Aorta (tissue), 5 donors: ENCODE measurements at regions not wholly inside any gene's neighbourhood (a gene's known extent, or its start where the extent isn't known, plus 50 kb on each side); places are given as distances from the start of the nearest gene placed in this dataset.

Experiments used
- ATAC-seq: fragments of 200-7000 bp; cut with Tn5 transposase; one replicate; pipeline ENCODE4 v1.9.1; 2022; ENCODE audit warnings: moderate library complexity; ENCODE audit not compliant: low FRiP score
- DNase-seq, 2 donors: peaks; one replicate each; pipeline ENCODE4 v3.0.0-alpha.2; 2020
- H3K27ac ChIP-seq, 2 donors: one replicate each; pipeline ENCODE4 v1.5.1; 2013; ENCODE audit warnings: low read length in 2 of 2, mild to moderate bottlenecking in 2 of 2, moderate library complexity in 2 of 2, control low read depth in 1 of 2, inconsistent platforms in 1 of 2, low read depth in 1 of 2
- H3K27me3 ChIP-seq, 2 donors: one replicate each; pipeline ENCODE4 v1.6.1; 2013; ENCODE audit warnings: control low read depth in 1 of 2, low read length in 1 of 2, mild to moderate bottlenecking in 1 of 2, moderate library complexity in 1 of 2; ENCODE audit not compliant: insufficient read depth in 2 of 2, control insufficient read depth in 1 of 2
- H3K36me3 ChIP-seq, 2 donors: one replicate each; pipeline ENCODE4 v1.6.1; 2013; ENCODE audit warnings: control low read depth in 1 of 2, low read length in 1 of 2, mild to moderate bottlenecking in 1 of 2; ENCODE audit not compliant: insufficient read depth in 2 of 2, control insufficient read depth in 1 of 2
- H3K4me1 ChIP-seq, 2 donors: one replicate each; pipeline ENCODE4 v1.6.1; 2013; ENCODE audit warnings: low read length in 2 of 2, control low read depth in 1 of 2, mild to moderate bottlenecking in 1 of 2, moderate library complexity in 1 of 2; ENCODE audit not compliant: insufficient read depth in 2 of 2, control insufficient read depth in 1 of 2
- H3K4me3 ChIP-seq, 2 donors: one replicate each; pipeline ENCODE4 v1.5.1; 2013; ENCODE audit warnings: low read length in 2 of 2, control low read depth in 1 of 2, mild to moderate bottlenecking in 1 of 2
- H3K9me3 ChIP-seq: one replicate; pipeline ENCODE4 v1.6.1; 2013; ENCODE audit warnings: mild to moderate bottlenecking, low read length; ENCODE audit not compliant: control insufficient read depth
- WGBS, 2 donors: extraction: QIAGEN DNeasy Blood & Tissue Kit; methylation state at CpG; one replicate each; pipeline ENCODE4 v1.1.7; 2013; 5-methylcytosine and 5-hydroxymethylcytosine counted together
- intact Hi-C, 2 donors: fragments of 100-400 bp; cut with DNase I; formaldehyde crosslinking; loops; one replicate each; pipeline versions ENCODE4 v1.14.2 to v1.15.0; 2022
- donor health status: healthy with polysubstance abuse.
- donor health status: Bipolar disorder and iron deficiency.
- donor health status: DM: no; HTN: no; CAD: no.
- donor health status: DM: no; HTN: no; CAD: no.
- donor health status: DM: yes; HTN: yes; CAD: no.

DNA sequence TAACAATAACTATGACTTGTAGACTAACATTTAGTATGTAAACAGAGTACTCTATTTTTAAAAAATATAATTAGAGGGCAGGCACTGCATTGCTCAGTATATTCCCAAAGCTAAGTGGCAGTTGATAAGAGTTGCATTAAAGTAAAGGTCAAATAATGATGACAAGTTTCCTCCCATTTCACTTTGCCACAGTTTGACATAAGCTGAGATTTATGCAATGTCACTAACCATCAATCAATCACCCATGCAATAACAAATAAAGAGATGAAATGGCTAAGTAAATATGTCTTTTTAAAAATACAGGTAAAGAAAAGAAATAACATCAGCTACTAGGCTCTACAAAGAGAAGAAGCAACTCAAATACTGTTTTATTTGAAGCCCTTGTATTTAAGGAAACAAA is 673.4 kb downstream of the PCDH18 start:
- no peak for DNase-seq
- Histone ChIP-seq H3K27ac (no peak overlapping the region), H3K9me3 (no peaks in the 10 kb centered on the region), H3K4me3 (no peak overlapping the region), H3K27me3 (no peaks in the 10 kb centered on the region), H3K4me1 (no peaks in the 10 kb centered on the region), H3K36me3 (no peaks in the 10 kb centered on the region)
- ATAC-seq, result no peak
- intact Hi-C loops, result no loop called here

GRCh38 chr4:136855886-136856285 is 676.4 kb downstream of the PCDH18 start:
- intact Hi-C loops, result no loop called here
- Histone ChIP-seq H3K9me3 (no peaks in the 10 kb centered on the region), H3K27ac (no peak overlapping the region), H3K4me1 (no peaks in the 10 kb centered on the region), H3K27me3 (no peaks in the 10 kb centered on the region), H3K4me3 (no peak overlapping the region), H3K36me3 (no peaks in the 10 kb centered on the region)
- no peak for ATAC-seq
- 100% methylated on average over 1 of the region's 1 CpG for WGBS, 2 donors
- DNase-seq, result no peak

DNA sequence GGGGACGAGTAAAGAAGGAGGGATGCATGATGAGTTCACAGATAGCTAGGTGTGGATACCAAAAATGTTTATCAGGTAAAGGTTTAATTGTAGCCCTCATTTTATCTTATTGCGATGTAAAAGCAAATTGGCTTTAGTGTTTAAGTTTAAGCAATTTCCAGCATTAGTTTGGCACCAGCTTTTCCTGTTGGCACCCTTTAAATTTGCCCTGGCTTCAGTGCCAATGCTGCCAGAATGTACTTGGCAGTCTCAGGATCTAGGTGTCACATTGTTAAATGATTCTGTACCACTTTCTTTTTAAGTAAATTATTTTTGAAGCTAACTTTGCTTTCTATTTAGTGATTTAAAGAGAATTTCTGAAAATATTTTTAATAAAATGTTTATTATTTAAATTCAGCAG is 681.8 kb downstream of the PCDH18 start:
- ATAC-seq (no peak), DNase-seq (no peak)
- no peaks in the 10 kb centered on the region for H3K9me3 ChIP-seq
- H3K27me3 ChIP-seq, result no peaks in the 10 kb centered on the region
- no peak overlapping the region for H3K4me3 ChIP-seq
- intact Hi-C loops, result no loop called here
- H3K36me3 ChIP-seq, result no peaks in the 10 kb centered on the region
- H3K4me1 ChIP-seq, result peaks cover 0 to 3% of the 10 kb centered on the region in 2 donors
- H3K27ac ChIP-seq, result no peak overlapping the region
- 0 to 4% methylated on average over 2 of the region's 2 CpGs for WGBS, 2 donors

DNA sequence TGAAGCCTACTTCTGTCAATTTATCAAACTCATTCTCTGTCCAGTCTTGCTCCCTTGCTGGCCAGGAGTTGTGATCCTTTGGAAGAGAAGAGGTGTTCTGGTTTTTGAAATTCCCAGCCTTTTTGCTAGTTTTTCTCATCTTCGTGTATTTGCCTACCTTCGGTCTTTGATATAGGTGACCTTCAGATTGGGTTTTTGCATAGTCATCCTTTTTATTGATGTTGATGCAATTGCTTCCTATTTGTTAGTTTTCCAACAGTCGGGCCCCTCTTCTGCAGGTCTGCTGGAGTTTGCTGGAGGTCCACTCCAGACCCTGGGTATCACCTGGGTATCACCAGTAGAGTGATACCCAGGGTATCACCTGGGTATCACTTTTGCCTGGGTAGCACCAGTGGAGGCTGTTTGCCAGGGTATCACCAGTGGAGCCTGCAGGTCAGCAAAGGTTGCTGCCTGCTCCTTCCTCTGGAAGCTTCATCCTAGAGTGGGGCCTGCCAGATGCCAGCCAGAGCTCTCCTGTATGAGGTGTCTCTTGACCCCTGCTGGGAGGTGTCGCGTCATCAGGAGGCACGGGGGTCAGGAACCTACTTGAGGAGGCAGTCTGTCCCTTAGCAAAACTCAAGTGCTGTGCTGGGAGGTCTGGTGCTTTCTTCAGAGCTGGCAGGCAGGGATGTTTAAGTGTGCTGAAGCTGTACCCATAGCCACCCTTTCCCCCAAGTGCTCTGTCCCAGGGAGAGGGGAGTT is 684.2 kb downstream of the PCDH18 start:
- Histone ChIP-seq H3K4me1 (peaks cover 0 to 3% of the 10 kb centered on the region in 2 donors), H3K27ac (no peak overlapping the region), H3K27me3 (no peaks in the 10 kb centered on the region), H3K36me3 (no peaks in the 10 kb centered on the region), H3K4me3 (no peak overlapping the region), H3K9me3 (no peaks in the 10 kb centered on the region)
- DNase-seq, result no peak
- WGBS, 2 donors, result 96% methylated on average over 6 of the region's 6 CpGs
- intact Hi-C loops, result no loop called here
- ATAC-seq, result no peak

- intact Hi-C loops, result no loop called here
- no peak overlapping the region for H3K4me3 ChIP-seq
- ATAC-seq (no peak), DNase-seq (no peak)
- H3K27ac ChIP-seq, result no peak overlapping the region
- no peaks in the 10 kb centered on the region for H3K27me3 ChIP-seq
- H3K9me3 ChIP-seq, result no peaks in the 10 kb centered on the region
- no peaks in the 10 kb centered on the region for H3K36me3 ChIP-seq
- H3K4me1 ChIP-seq, result no peaks in the 10 kb centered on the region
- WGBS, 2 donors, result 79 to 81% methylated on average over 2 of the region's 2 CpGs
These were observed 690.8 kb downstream of the PCDH18 start for GRCh38 chr4:136841526-136841925.

- no peak overlapping the region for H3K4me3 ChIP-seq
- intact Hi-C loops, result no loop called here
- no peaks in the 10 kb centered on the region for H3K36me3 ChIP-seq
- no peak for DNase-seq
- H3K27ac ChIP-seq, result no peak overlapping the region
- no peaks in the 10 kb centered on the region for H3K27me3 ChIP-seq
- H3K9me3 ChIP-seq, result no peaks in the 10 kb centered on the region
- no peaks in the 10 kb centered on the region for H3K4me1 ChIP-seq
- no peak for ATAC-seq
These were observed 693.7 kb downstream of the PCDH18 start for GRCh38 chr4:136838607-136839006.

GRCh38 chr4:136831553-136831952 is 700.7 kb downstream of the PCDH18 start:
- Histone ChIP-seq H3K27ac (no peak overlapping the region), H3K4me1 (no peaks in the 10 kb centered on the region), H3K9me3 (no peaks in the 10 kb centered on the region), H3K4me3 (no peak overlapping the region), H3K36me3 (no peaks in the 10 kb centered on the region), H3K27me3 (no peaks in the 10 kb centered on the region)
- 66 to 86% methylated on average over 3 of the region's 3 CpGs for WGBS, 2 donors
- intact Hi-C loops, result no loop called here
- DNase-seq (no peak), ATAC-seq (no peak)

DNA sequence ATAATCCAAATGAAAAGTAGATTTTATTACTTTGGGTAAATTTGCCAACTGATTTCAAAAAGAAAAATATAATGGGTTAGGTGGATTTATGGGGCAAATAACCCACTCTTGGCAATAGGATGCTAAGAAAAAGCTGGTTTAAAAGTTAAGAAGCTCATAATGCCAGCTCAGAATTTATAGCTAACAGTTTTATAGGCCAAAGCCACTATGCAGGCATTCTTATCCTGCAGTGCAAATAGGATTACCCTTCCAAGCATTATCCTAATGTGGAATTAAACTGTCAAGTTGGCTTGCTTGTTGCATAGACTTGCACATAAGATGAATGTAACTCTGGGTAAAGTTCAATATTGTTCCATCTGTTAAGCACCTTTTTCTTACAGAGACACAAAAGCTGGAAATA is 703.0 kb downstream of the PCDH18 start:
- intact Hi-C loops, result no loop called here
- no peak for DNase-seq
- H3K4me3 ChIP-seq, result no peak overlapping the region
- no peaks in the 10 kb centered on the region for H3K4me1 ChIP-seq
- no peaks in the 10 kb centered on the region for H3K27me3 ChIP-seq
- no peaks in the 10 kb centered on the region for H3K36me3 ChIP-seq
- H3K9me3 ChIP-seq, result no peaks in the 10 kb centered on the region
- no peak overlapping the region for H3K27ac ChIP-seq
- ATAC-seq, result no peak

- Histone ChIP-seq H3K9me3 (no peaks in the 10 kb centered on the region), H3K4me3 (no peak overlapping the region), H3K27ac (no peak overlapping the region), H3K36me3 (no peaks in the 10 kb centered on the region), H3K27me3 (no peaks in the 10 kb centered on the region), H3K4me1 (no peaks in the 10 kb centered on the region)
- no peak for DNase-seq
- no peak for ATAC-seq
- WGBS, 2 donors, result 73 to 75% methylated on average over 8 of the region's 8 CpGs
- intact Hi-C loops, result no loop called here
These were observed 709.3 kb downstream of the PCDH18 start for GRCh38 chr4:136823020-136823419.
